Activated CD8-positive, alpha-beta memory T cell treated with anti-CD3 and anti-CD28 coated beads, Interleukin-2, amount 10 ng/mL, durations not matched to agents 7 days and 5 days (primary cell): ENCODE measurements at regions not wholly inside any gene's neighbourhood (a gene's known extent, or its start where the extent isn't known, plus 50 kb on each side); places are given as distances from the start of the nearest gene placed in this dataset.

Experiments used
- ATAC-seq: fragments of 150-1000 bp; cut with Tn5 transposase; one replicate; pipeline ENCODE4 v1.10.0; 2021; ENCODE audit warnings: moderate library complexity
- CTCF ChIA-PET: fragments of 350-600 bp; sonication (Branson Sonifier 250); formaldehyde crosslinking; loops from one replicate; lab custom pipeline; 2021; ENCODE audit warnings: antibody characterized with exemption; lab: Charles Lee
- DNase-seq: peaks from one replicate; pipeline ENCODE4 v3.0.0-alpha.2; 2020
- H3K27ac Mint-ChIP-seq: one replicate; pipeline ENCODE4 v1.8.0; 2021; ENCODE audit warnings: mild to moderate bottlenecking, mixed read lengths
- H3K27me3 Mint-ChIP-seq: one replicate; pipeline ENCODE4 v1.8.0; 2021; ENCODE audit warnings: mixed read lengths
- H3K36me3 Mint-ChIP-seq: one replicate; pipeline ENCODE4 v1.8.0; 2021; ENCODE audit warnings: mild to moderate bottlenecking, mixed read lengths
- H3K4me1 Mint-ChIP-seq: one replicate; pipeline ENCODE4 v1.8.0; 2021; ENCODE audit warnings: mixed read lengths
- H3K4me3 Mint-ChIP-seq: one replicate; pipeline ENCODE4 v1.8.0; 2021; ENCODE audit warnings: mild to moderate bottlenecking, moderate library complexity, mixed read lengths
- H3K9me3 Mint-ChIP-seq: one replicate; pipeline ENCODE4 v1.8.0; 2022; ENCODE audit warnings: low read depth, mixed read lengths

- no peak overlapping the region for H3K27ac Mint-ChIP-seq
- H3K36me3 Mint-ChIP-seq: no peaks in the 10 kb centered on the region
- no peaks in the 10 kb centered on the region for H3K4me1 Mint-ChIP-seq
- ATAC-seq (no peak), DNase-seq (no peak)
- CTCF ChIA-PET: no interaction called here
- H3K9me3 Mint-ChIP-seq: no peaks in the 10 kb centered on the region
- no peak overlapping the region for H3K4me3 Mint-ChIP-seq
- H3K27me3 Mint-ChIP-seq: no peaks in the 10 kb centered on the region
Observed at GRCh38 chr16:26511463-26511862, 555.3 kb upstream of the C16orf82 start.

GRCh38 chr16:26521626-26522025, 545.1 kb upstream of the C16orf82 start:
- DNase-seq (no peak), ATAC-seq (no peak)
- H3K36me3 Mint-ChIP-seq: no peaks in the 10 kb centered on the region
- no peaks in the 10 kb centered on the region for H3K4me1 Mint-ChIP-seq
- H3K27me3 Mint-ChIP-seq: peaks cover 10% of the 10 kb centered on the region
- CTCF ChIA-PET: no interaction called here
- H3K27ac Mint-ChIP-seq: no peak overlapping the region
- no peaks in the 10 kb centered on the region for H3K9me3 Mint-ChIP-seq
- H3K4me3 Mint-ChIP-seq: no peak overlapping the region

DNA sequence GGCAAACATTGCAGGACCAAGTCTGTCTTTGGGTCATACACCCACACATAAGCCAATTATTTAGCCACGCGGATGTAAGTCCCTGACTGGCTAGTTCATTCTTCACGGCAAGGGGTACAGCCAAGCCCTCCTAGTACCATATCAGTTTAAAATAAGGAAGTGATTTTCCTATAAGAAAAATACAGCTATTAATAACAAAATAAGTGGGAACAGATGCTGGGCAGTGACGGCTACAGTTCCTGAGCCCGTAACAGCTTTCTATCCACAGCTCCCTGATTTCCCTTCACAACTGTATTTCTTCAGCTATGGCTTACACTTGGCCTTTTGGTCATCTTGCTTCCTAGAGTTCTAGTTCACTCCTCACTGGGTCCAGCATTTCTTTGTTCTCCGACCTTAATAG, 542.4 kb upstream of the C16orf82 start:
- Mint-ChIP-seq H3K4me3 (no peak overlapping the region), H3K27ac (no peak overlapping the region), H3K9me3 (no peaks in the 10 kb centered on the region), H3K36me3 (no peaks in the 10 kb centered on the region), H3K27me3 (peaks cover 13% of the 10 kb centered on the region), H3K4me1 (no peaks in the 10 kb centered on the region)
- CTCF ChIA-PET: no interaction called here
- DNase-seq (no peak), ATAC-seq (no peak)

DNA sequence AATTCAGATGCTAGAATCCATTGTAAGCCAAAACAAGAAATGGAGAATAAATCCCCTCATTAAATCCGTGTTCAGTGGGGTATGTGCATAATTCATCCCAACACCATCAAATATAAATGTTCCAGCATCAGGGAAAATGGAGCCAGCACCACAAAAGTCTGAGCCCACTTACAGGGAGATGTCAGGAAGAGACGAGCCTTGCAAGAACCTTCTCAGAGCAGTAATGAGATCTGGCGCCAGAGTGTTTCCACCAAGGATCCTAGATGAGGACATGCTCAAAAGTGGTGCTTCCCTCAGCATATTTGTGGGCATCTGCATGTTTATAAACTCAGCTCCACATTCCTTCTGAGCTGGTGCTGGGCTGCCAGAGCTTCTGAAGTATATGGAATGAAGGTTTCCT, 541.9 kb upstream of the C16orf82 start:
- Mint-ChIP-seq H3K4me3 (no peak overlapping the region), H3K36me3 (no peaks in the 10 kb centered on the region), H3K27me3 (peaks cover 13% of the 10 kb centered on the region), H3K4me1 (no peaks in the 10 kb centered on the region), H3K9me3 (no peaks in the 10 kb centered on the region), H3K27ac (no peak overlapping the region)
- DNase-seq (no peak), ATAC-seq (no peak)
- CTCF ChIA-PET: no interaction called here

GRCh38 chr16:26525856-26526255, 540.9 kb upstream of the C16orf82 start:
- peaks cover 13% of the 10 kb centered on the region for H3K27me3 Mint-ChIP-seq

GRCh38 chr16:26526633-26527032, 540.1 kb upstream of the C16orf82 start:
- DNase-seq: no peak
- no peak overlapping the region for H3K4me3 Mint-ChIP-seq
- no peaks in the 10 kb centered on the region for H3K9me3 Mint-ChIP-seq
- no peaks in the 10 kb centered on the region for H3K4me1 Mint-ChIP-seq
- no peak overlapping the region for H3K27ac Mint-ChIP-seq
- no peak for ATAC-seq
- H3K36me3 Mint-ChIP-seq: no peaks in the 10 kb centered on the region
- CTCF ChIA-PET: no interaction called here
- H3K27me3 Mint-ChIP-seq: peaks cover 9% of the 10 kb centered on the region

More at GRCh38 chr16:26525856-26526255, 540.9 kb upstream of the C16orf82 start:
- Mint-ChIP-seq H3K9me3 (no peaks in the 10 kb centered on the region), H3K4me3 (no peak overlapping the region), H3K27ac (no peak overlapping the region), H3K4me1 (no peaks in the 10 kb centered on the region), H3K36me3 (no peaks in the 10 kb centered on the region)
- ATAC-seq: no peak
- no peak for DNase-seq
- CTCF ChIA-PET: no interaction called here

GRCh38 chr16:26530584-26531289, 536.0 kb upstream of the C16orf82 start:
- H3K9me3 Mint-ChIP-seq: no peaks in the 10 kb centered on the region
- CTCF ChIA-PET: no interaction called here
- H3K27ac Mint-ChIP-seq: no peak overlapping the region
- no peaks in the 10 kb centered on the region for H3K4me1 Mint-ChIP-seq
- no peak for DNase-seq
- no peak overlapping the region for H3K4me3 Mint-ChIP-seq
- ATAC-seq: no peak
- H3K36me3 Mint-ChIP-seq: no peaks in the 10 kb centered on the region
- peaks cover 3% of the 10 kb centered on the region for H3K27me3 Mint-ChIP-seq

- Mint-ChIP-seq H3K4me1 (no peaks in the 10 kb centered on the region), H3K4me3 (no peak overlapping the region), H3K36me3 (no peaks in the 10 kb centered on the region), H3K27me3 (peaks cover 3% of the 10 kb centered on the region), H3K27ac (no peak overlapping the region), H3K9me3 (no peaks in the 10 kb centered on the region)
- no peak for ATAC-seq
- CTCF ChIA-PET: no interaction called here
- DNase-seq: no peak
Observed at GRCh38 chr16:26531290-26531730, 535.4 kb upstream of the C16orf82 start.

GRCh38 chr16:26532456-26532855, 534.3 kb upstream of the C16orf82 start:
- Mint-ChIP-seq H3K4me1 (no peaks in the 10 kb centered on the region), H3K27me3 (peaks cover 5% of the 10 kb centered on the region), H3K4me3 (no peak overlapping the region), H3K36me3 (no peaks in the 10 kb centered on the region), H3K9me3 (no peaks in the 10 kb centered on the region), H3K27ac (no peak overlapping the region)
- no peak for ATAC-seq
- CTCF ChIA-PET: no interaction called here
- DNase-seq: no peak

DNA sequence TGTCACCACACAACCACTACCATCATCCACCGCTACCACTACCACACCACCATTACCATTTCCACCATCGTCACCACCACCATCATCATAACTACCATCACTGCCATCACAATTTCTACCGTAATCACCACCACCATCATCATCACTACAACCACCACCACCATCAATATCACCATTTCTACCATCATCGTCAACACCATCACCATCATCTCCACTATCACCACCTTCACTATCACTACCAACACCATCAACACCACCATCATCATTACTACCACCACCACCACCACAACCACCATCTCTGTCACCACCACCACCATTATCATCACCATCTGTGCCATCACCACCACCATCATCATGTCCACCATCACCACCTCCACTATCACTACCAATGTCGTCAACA, 524.5 kb upstream of the C16orf82 start:
- H3K27ac Mint-ChIP-seq: no peak overlapping the region
- no peak for DNase-seq
- no peaks in the 10 kb centered on the region for H3K9me3 Mint-ChIP-seq
- CTCF ChIA-PET: no interaction called here
- peaks cover 6% of the 10 kb centered on the region for H3K27me3 Mint-ChIP-seq
- H3K4me1 Mint-ChIP-seq: no peaks in the 10 kb centered on the region
- H3K4me3 Mint-ChIP-seq: no peak overlapping the region
- H3K36me3 Mint-ChIP-seq: no peaks in the 10 kb centered on the region
- no peak for ATAC-seq

- ATAC-seq: no peak
- H3K36me3 Mint-ChIP-seq: no peaks in the 10 kb centered on the region
- H3K4me1 Mint-ChIP-seq: no peaks in the 10 kb centered on the region
- H3K27me3 Mint-ChIP-seq: peaks cover 12% of the 10 kb centered on the region
- DNase-seq: no peak
- no peaks in the 10 kb centered on the region for H3K9me3 Mint-ChIP-seq
- CTCF ChIA-PET: interaction anchor here (0.7 kb wide), 1 partner anchor 1642 kb away, joined by 3 read pairs; no protein-coding TSS in a partner anchor
- H3K27ac Mint-ChIP-seq: no peak overlapping the region
- H3K4me3 Mint-ChIP-seq: no peak overlapping the region
Observed at GRCh38 chr16:26546573-26546972, 520.2 kb upstream of the C16orf82 start.

- no peak overlapping the region for H3K27ac Mint-ChIP-seq
- no peak for DNase-seq
- CTCF ChIA-PET: no interaction called here
- peaks cover 16% of the 10 kb centered on the region for H3K27me3 Mint-ChIP-seq
- no peaks in the 10 kb centered on the region for H3K4me1 Mint-ChIP-seq
- no peak for ATAC-seq
- no peaks in the 10 kb centered on the region for H3K9me3 Mint-ChIP-seq
- no peak overlapping the region for H3K4me3 Mint-ChIP-seq
- no peaks in the 10 kb centered on the region for H3K36me3 Mint-ChIP-seq
Observed at GRCh38 chr16:26547681-26548080, 519.0 kb upstream of the C16orf82 start.

DNA sequence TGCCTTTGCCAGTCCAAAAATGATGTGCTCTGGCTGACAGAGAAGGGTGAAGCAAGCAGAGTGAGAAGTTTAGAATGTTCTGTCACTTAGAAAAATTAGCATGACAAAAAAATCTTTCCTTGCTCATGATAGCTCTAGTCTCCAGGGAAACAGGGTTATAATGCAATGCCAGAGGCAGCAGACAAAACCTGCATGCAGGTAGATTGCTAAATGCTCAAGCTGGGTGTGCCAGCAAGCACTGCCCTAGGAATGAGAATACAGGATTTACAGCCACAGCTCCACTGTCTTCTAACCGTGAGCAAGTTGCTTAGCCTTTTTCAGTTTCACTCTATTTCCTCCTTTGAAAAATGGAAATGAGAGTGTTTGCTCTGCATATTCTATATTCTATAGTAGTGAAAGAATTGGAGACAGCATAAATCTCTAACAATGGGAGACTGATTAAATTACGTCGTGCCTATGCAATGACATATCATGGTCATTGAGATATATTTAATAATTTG, 516.6 kb upstream of the C16orf82 start:
- no peak for DNase-seq
- Mint-ChIP-seq H3K4me3 (no peak overlapping the region), H3K27me3 (peaks cover 21% of the 10 kb centered on the region), H3K36me3 (no peaks in the 10 kb centered on the region), H3K4me1 (no peaks in the 10 kb centered on the region), H3K9me3 (no peaks in the 10 kb centered on the region), H3K27ac (no peak overlapping the region)
- ATAC-seq: no peak
- CTCF ChIA-PET: no interaction called here

DNA sequence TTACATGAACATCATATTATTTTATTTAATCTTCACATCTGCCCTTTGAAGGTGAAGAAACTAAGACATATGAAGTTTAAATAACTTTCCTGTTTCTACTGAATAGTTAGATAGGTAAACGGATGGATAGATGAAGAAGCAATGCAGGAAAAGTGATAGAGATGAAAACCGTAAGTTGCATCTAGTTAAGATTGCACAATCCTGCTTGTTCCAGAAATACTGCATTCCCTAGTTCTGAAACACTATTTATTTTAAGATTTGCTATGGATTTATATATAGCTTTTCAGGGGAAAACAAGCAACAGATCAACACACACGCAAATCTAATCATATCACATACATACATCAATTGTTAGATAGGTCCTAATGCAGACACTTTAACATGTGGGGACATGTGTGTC, 512.7 kb upstream of the C16orf82 start:
- no peaks in the 10 kb centered on the region for H3K4me1 Mint-ChIP-seq
- DNase-seq: no peak
- no peaks in the 10 kb centered on the region for H3K36me3 Mint-ChIP-seq
- ATAC-seq: no peak
- no peak overlapping the region for H3K27ac Mint-ChIP-seq
- CTCF ChIA-PET: interaction anchor here (0.8 kb wide), 1 partner anchor 8 kb away, joined by 3 read pairs; no protein-coding TSS in a partner anchor
- no peaks in the 10 kb centered on the region for H3K9me3 Mint-ChIP-seq
- no peak overlapping the region for H3K4me3 Mint-ChIP-seq
- H3K27me3 Mint-ChIP-seq: peaks cover 18% of the 10 kb centered on the region
